ENCODE measurements at regions not wholly inside any gene's neighbourhood (a gene's known extent, or its start where the extent isn't known, plus 50 kb on each side); places are given as distances from the start of the nearest gene placed in this dataset.

DNA sequence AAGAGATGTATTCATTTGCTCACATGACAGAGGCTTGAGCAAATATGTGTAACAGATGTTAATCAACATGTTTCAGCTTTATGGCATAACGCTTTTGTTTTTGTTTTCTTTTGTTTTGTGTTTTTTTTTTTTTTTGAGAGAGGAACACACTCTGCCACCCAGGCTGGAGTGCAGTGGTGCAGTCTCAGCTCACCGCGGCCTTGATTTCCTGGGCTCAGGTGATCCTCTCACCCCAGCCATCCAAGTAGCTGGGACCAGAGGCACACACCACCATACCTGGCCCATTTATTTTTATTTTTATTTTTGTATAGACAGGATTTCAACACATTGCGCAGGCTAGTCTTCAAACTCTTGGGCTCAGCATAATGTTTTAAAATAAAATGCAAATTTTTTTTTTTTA is 1504.4 kb upstream of the CADM2 start:
- TF ChIP-seq EZH2phosphoT487 (IDR thresholded peaks at IDR 0.05; ENCODE audit: low read length) = no peak
- TF ChIP-seq, protein P1, sequence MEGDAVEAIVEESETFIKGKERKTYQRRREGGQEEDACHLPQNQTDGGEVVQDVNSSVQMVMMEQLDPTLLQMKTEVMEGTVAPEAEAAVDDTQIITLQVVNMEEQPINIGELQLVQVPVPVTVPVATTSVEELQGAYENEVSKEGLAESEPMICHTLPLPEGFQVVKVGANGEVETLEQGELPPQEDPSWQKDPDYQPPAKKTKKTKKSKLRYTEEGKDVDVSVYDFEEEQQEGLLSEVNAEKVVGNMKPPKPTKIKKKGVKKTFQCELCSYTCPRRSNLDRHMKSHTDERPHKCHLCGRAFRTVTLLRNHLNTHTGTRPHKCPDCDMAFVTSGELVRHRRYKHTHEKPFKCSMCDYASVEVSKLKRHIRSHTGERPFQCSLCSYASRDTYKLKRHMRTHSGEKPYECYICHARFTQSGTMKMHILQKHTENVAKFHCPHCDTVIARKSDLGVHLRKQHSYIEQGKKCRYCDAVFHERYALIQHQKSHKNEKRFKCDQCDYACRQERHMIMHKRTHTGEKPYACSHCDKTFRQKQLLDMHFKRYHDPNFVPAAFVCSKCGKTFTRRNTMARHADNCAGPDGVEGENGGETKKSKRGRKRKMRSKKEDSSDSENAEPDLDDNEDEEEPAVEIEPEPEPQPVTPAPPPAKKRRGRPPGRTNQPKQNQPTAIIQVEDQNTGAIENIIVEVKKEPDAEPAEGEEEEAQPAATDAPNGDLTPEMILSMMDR (IDR thresholded peaks at IDR 0.05; ENCODE audit: low read length) = no peak
- no peak for TF ChIP-seq EZH2 (optimal IDR thresholded peaks at IDR 0.05; ENCODE audit: low read depth, low read length)
- H3F3A ChIP-seq (ENCODE audit: insufficient read depth, low read length) = no peaks in the 10 kb centered on the region
- no peak overlapping the region for H3K9ac ChIP-seq (ENCODE audit: low read length)
- H3K4me1 ChIP-seq (ENCODE audit: low read length) = no peaks in the 10 kb centered on the region
- H3K27ac ChIP-seq (ENCODE audit: low read length) = no peak overlapping the region
- H3K4me2 ChIP-seq (ENCODE audit: low read depth, low read length) = no peak overlapping the region
- H3K79me2 ChIP-seq (ENCODE audit: low read length) = no peaks in the 10 kb centered on the region
- H3K36me3 ChIP-seq (replicated peaks; ENCODE audit: insufficient read depth, low read length) = no peaks in the 10 kb centered on the region
- H3K9me3 ChIP-seq (replicated peaks; ENCODE audit: insufficient read depth, low read length) = no peaks in the 10 kb centered on the region
- no peak for DNase-seq
- H2AFZ ChIP-seq (ENCODE audit: low read length) = no peak overlapping the region
- H4K20me1 ChIP-seq (ENCODE audit: insufficient read depth, low read length) = no peaks in the 10 kb centered on the region
- no peaks in the 10 kb centered on the region for H3K27me3 ChIP-seq (replicated peaks; ENCODE audit: insufficient read depth, low read length)
- no peak overlapping the region for H3K4me3 ChIP-seq (ENCODE audit: low read length)
- H3K9me2 ChIP-seq (replicated peaks; ENCODE audit: insufficient read depth, low read length) = no peaks in the 10 kb centered on the region

DNA sequence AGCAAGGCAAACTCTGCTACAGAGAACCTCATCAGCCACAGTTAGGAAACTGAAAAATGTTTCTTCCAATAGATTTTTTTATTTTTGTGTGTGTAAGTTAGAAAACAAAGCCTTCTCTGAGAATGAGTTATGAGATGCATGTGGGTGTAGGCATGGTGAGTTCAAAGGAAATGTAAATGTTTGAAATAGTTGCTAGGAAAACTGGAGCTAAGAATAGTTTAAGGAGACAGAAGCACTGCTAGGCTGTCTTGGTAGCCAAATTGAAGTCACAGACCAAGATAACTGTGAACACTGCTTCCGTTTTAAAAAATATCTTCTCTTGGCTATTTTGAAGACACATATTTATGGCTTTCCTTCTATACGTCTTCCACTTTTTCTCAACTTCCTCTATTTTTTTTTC is 1501.2 kb upstream of the CADM2 start:
- no peaks in the 10 kb centered on the region for H3F3A ChIP-seq (ENCODE audit: insufficient read depth, low read length)

DNA sequence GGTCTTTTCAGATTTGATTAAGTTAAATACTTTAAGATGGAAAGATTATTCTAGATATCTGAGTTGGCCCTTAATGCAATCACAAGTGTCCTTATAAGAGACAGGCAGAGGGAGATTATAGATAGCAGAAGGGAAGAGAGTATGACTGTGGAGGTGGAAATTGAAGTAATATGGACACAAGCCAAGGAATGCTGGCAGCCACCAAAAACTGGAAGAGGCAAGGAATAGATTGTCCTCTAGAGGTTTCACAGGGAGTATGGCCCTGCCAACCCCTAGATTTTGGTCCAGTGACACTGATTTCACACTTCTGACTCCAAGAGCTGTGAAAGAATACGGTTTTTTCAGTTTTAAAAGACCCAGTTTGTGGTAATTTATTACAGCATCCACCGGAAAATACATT is 1498.7 kb upstream of the CADM2 start:
- no peaks in the 10 kb centered on the region for H3K36me3 ChIP-seq (replicated peaks; ENCODE audit: insufficient read depth, low read length)
- H3K27ac ChIP-seq (ENCODE audit: low read length) = no peak overlapping the region
- no peaks in the 10 kb centered on the region for H3K4me1 ChIP-seq (ENCODE audit: low read length)
- no peaks in the 10 kb centered on the region for H3F3A ChIP-seq (ENCODE audit: insufficient read depth, low read length)
- no peaks in the 10 kb centered on the region for H3K27me3 ChIP-seq (replicated peaks; ENCODE audit: insufficient read depth, low read length)
- H3K9me3 ChIP-seq (replicated peaks; ENCODE audit: insufficient read depth, low read length) = no peaks in the 10 kb centered on the region
- no peak overlapping the region for H2AFZ ChIP-seq (ENCODE audit: low read length)
- H3K79me2 ChIP-seq (ENCODE audit: low read length) = no peaks in the 10 kb centered on the region
- no peak overlapping the region for H3K9ac ChIP-seq (ENCODE audit: low read length)
- no peak overlapping the region for H3K4me3 ChIP-seq (ENCODE audit: low read length)
- H3K9me2 ChIP-seq (replicated peaks; ENCODE audit: insufficient read depth, low read length) = no peaks in the 10 kb centered on the region
- TF ChIP-seq, protein P1 (IDR thresholded peaks at IDR 0.05; ENCODE audit: low read length) = no peak
- TF ChIP-seq EZH2 (optimal IDR thresholded peaks at IDR 0.05; ENCODE audit: low read depth, low read length) (no peak), EZH2phosphoT487 (IDR thresholded peaks at IDR 0.05; ENCODE audit: low read length) (no peak)
- no peak for DNase-seq
- no peaks in the 10 kb centered on the region for H4K20me1 ChIP-seq (ENCODE audit: insufficient read depth, low read length)
- H3K4me2 ChIP-seq (ENCODE audit: low read depth, low read length) = no peak overlapping the region

More for the DNA sequence above, 1501.2 kb upstream of the CADM2 start:
- Histone ChIP-seq H3K79me2 (ENCODE audit: low read length) (no peaks in the 10 kb centered on the region), H3K9me2 (replicated peaks; ENCODE audit: insufficient read depth, low read length) (no peaks in the 10 kb centered on the region), H3K9ac (ENCODE audit: low read length) (no peak overlapping the region), H3K36me3 (replicated peaks; ENCODE audit: insufficient read depth, low read length) (no peaks in the 10 kb centered on the region), H4K20me1 (ENCODE audit: insufficient read depth, low read length) (no peaks in the 10 kb centered on the region), H3K4me2 (ENCODE audit: low read depth, low read length) (no peak overlapping the region), H3K4me1 (ENCODE audit: low read length) (no peaks in the 10 kb centered on the region), H3K9me3 (replicated peaks; ENCODE audit: insufficient read depth, low read length) (no peaks in the 10 kb centered on the region), H3K27ac (ENCODE audit: low read length) (no peak overlapping the region), H3K4me3 (ENCODE audit: low read length) (no peak overlapping the region), H3K27me3 (replicated peaks; ENCODE audit: insufficient read depth, low read length) (no peaks in the 10 kb centered on the region), H2AFZ (ENCODE audit: low read length) (no peak overlapping the region)
- no peak for DNase-seq
- no peak for TF ChIP-seq EZH2 (optimal IDR thresholded peaks at IDR 0.05; ENCODE audit: low read depth, low read length)
- no peak for TF ChIP-seq EZH2phosphoT487 (IDR thresholded peaks at IDR 0.05; ENCODE audit: low read length)
- TF ChIP-seq, protein P1 (IDR thresholded peaks at IDR 0.05; ENCODE audit: low read length) = no peak
